Neural crest cell (in vitro differentiated cells): ENCODE measurements at regions not wholly inside any gene's neighbourhood (a gene's known extent, or its start where the extent isn't known, plus 50 kb on each side); places are given as distances from the start of the nearest gene placed in this dataset.

Experiments
- DNase-seq: peaks from one replicate; pipeline ENCODE4 v3.0.0; 2021; ENCODE audit warnings: low read depth, mixed read lengths, low spot score
- H3K27ac Mint-ChIP-seq: one replicate; pipeline ENCODE4 v1.8.0; 2021; ENCODE audit warnings: mild to moderate bottlenecking, mixed read lengths; ENCODE audit not compliant: unreplicated experiment
- H3K27me3 Mint-ChIP-seq: 2 replicates; pipeline ENCODE4 v1.8.0; 2021; ENCODE audit warnings: low read depth, mild to moderate bottlenecking, mixed read lengths
- H3K36me3 Mint-ChIP-seq: 2 replicates; pipeline ENCODE4 v1.8.0; 2021; ENCODE audit warnings: low read depth, mild to moderate bottlenecking, mixed read lengths
- H3K4me1 Mint-ChIP-seq: 2 replicates; pipeline ENCODE4 v1.8.0; 2021; ENCODE audit warnings: mixed read lengths
- H3K4me3 Mint-ChIP-seq: one replicate; pipeline ENCODE4 v1.8.0; 2021; ENCODE audit warnings: mild to moderate bottlenecking, mixed read lengths
- H3K9me3 Mint-ChIP-seq: 2 replicates; pipeline ENCODE4 v1.8.0; 2021; ENCODE audit warnings: mixed read lengths
- TF ChIP-seq, protein P1 (sequence below): fragments of 200-600 bp; sonication (generic); conservative IDR thresholded peaks from 2 replicates; pipeline ENCODE4 v1.5.0; 2021; ENCODE audit warnings: antibody characterized with exemption, mild to moderate bottlenecking

DNA sequence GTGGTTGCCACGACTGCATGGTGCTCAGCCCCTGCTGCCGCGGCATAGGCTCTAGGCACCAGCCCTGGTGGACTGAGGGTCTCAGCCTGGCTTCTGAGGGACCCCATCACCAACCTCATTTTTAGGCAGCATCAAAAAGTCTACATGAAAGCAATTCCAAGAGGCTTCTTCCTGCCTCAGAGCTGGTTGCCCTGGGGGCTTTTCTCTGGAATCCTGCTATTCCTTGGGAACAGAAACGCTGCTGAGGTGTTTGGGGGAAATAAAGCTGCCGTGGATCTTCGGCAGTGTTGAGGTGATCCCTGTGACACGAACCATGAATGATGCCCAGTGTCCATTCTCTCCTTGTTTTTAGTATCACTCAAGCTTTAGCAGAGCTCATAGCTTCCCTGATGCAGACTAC, 148.4 kb upstream of the LRFN2 start:
- H3K36me3 Mint-ChIP-seq = no peaks in the 10 kb centered on the region
- no peaks in the 10 kb centered on the region for H3K9me3 Mint-ChIP-seq
- no peak overlapping the region for H3K27ac Mint-ChIP-seq
- DNase-seq = no peak
- no peaks in the 10 kb centered on the region for H3K27me3 Mint-ChIP-seq
- peaks cover 16% of the 10 kb centered on the region for H3K4me1 Mint-ChIP-seq
- H3K4me3 Mint-ChIP-seq = no peak overlapping the region
- TF ChIP-seq, protein P1, sequence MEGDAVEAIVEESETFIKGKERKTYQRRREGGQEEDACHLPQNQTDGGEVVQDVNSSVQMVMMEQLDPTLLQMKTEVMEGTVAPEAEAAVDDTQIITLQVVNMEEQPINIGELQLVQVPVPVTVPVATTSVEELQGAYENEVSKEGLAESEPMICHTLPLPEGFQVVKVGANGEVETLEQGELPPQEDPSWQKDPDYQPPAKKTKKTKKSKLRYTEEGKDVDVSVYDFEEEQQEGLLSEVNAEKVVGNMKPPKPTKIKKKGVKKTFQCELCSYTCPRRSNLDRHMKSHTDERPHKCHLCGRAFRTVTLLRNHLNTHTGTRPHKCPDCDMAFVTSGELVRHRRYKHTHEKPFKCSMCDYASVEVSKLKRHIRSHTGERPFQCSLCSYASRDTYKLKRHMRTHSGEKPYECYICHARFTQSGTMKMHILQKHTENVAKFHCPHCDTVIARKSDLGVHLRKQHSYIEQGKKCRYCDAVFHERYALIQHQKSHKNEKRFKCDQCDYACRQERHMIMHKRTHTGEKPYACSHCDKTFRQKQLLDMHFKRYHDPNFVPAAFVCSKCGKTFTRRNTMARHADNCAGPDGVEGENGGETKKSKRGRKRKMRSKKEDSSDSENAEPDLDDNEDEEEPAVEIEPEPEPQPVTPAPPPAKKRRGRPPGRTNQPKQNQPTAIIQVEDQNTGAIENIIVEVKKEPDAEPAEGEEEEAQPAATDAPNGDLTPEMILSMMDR = no peak

DNA sequence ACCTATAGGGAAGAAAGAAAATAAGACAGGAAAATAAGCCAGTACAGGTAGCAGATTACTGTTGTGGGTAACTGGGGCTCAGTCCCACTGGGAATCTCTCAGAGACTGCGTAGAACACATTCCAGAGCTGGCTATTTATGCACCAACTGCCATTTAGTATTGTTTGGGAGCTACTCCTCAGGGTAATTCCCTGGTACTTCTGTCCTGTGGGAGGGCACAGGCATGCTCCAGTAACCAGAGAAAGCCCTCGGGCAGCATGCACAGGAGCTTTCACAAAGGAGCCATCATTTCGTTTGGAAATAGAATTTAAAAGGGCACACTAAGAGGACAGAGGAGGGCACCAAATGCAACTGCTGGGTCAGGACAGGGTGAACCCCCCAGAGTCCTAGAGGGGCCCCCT, 148.0 kb upstream of the LRFN2 start:
- Mint-ChIP-seq H3K4me3 (no peak overlapping the region), H3K4me1 (peaks cover 16% of the 10 kb centered on the region), H3K27ac (peak overlapping the region; percentile 64), H3K9me3 (no peaks in the 10 kb centered on the region), H3K27me3 (no peaks in the 10 kb centered on the region), H3K36me3 (no peaks in the 10 kb centered on the region)
- DNase-seq = no peak
- TF ChIP-seq, protein P1 = no peak

DNA sequence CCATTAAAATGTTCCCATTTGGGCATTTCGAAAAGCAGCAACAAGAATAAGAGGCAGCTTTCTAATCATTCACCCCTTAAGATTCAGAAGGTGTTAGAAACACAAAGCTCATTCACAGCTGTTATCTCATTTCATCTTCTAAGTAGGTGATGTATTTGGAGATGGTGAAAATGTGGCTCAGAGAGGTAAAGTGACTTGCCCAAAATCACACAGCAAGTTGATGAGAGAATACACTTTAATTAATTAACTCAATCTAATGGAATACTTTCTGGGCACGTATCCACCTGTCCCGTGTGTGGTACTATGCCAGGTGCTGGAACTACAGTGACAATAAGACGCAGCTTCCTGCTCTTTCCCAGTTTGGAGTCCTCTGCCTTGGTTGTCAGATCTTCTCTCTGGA, 147.4 kb upstream of the LRFN2 start:
- no peaks in the 10 kb centered on the region for H3K27me3 Mint-ChIP-seq
- H3K9me3 Mint-ChIP-seq = no peaks in the 10 kb centered on the region
- peaks cover 16% of the 10 kb centered on the region for H3K4me1 Mint-ChIP-seq
- no peak overlapping the region for H3K27ac Mint-ChIP-seq
- H3K36me3 Mint-ChIP-seq = no peaks in the 10 kb centered on the region
- no peak overlapping the region for H3K4me3 Mint-ChIP-seq
- no peak for DNase-seq
- TF ChIP-seq, protein P1 = no peak

DNA sequence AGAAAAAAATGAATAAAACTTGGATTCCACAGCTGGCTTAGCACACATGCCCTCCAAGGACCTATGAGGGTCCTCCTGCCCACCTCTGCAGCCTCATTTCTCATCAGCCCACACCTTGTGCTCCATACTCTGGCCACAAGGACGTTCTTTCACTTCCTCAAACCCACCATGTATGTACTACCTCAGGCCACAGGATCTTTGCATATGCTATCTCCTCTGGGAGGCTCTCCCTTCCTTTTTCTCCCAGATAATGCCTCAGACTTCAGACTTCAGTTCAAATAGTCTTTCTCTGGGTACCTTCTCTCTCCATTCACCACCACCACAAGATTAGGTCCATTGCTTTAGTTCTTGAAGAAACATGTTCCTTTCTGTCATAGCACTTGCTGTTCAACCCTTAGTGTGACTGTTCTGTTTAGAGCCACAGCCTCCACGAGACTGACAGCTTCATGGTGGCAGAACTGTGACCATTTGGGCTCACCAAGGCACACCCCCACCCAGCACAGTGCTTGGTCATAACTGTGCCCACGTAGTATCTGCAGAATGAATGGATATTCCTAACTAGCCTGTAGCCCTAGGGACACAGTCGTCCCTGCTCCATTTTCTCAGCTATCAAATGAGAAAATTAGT, 146.7 kb upstream of the LRFN2 start:
- peaks cover 15% of the 10 kb centered on the region for H3K4me1 Mint-ChIP-seq
- H3K27me3 Mint-ChIP-seq = no peaks in the 10 kb centered on the region
- no peaks in the 10 kb centered on the region for H3K36me3 Mint-ChIP-seq
- no peak overlapping the region for H3K4me3 Mint-ChIP-seq
- no peaks in the 10 kb centered on the region for H3K9me3 Mint-ChIP-seq
- H3K27ac Mint-ChIP-seq = no peak overlapping the region
- TF ChIP-seq, protein P1 = no peak
- DNase-seq = no peak

DNA sequence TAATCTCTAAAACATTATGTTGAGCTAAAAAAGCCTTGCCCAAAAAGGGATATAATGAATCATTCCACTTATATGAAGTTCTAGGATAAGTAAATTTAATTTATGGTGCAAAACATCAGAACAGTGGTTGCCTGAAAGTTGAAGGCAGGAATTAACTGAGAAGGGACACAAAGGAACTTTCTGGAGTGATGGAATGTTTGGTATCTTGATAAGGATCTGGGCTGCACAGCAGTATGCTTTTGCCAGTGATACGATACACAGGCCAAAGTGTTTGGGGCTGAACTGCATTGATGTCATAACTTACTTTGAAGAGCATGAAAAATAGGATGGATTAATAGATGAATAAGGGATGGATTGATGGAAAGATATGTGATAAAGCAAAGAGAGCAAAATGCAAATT, 146.1 kb upstream of the LRFN2 start:
- no peaks in the 10 kb centered on the region for H3K36me3 Mint-ChIP-seq
- H3K27ac Mint-ChIP-seq = no peak overlapping the region
- DNase-seq = no peak
- peaks cover 12% of the 10 kb centered on the region for H3K4me1 Mint-ChIP-seq
- no peaks in the 10 kb centered on the region for H3K27me3 Mint-ChIP-seq
- H3K9me3 Mint-ChIP-seq = no peaks in the 10 kb centered on the region
- H3K4me3 Mint-ChIP-seq = no peak overlapping the region
- TF ChIP-seq, protein P1 = no peak
